Inferior parietal cortex (tissue), 1 donor: ENCODE measurements at regions not wholly inside any gene's neighbourhood (a gene's known extent, or its start where the extent isn't known, plus 50 kb on each side); places are given as distances from the start of the nearest gene placed in this dataset.
"Not testable (repeated sequence)": the region's sequence is repeated elsewhere in the genome, so short reads cannot be mapped to it uniquely, and the experiment has no call there.

Source experiments
- DNase-seq: peaks from one replicate; pipeline ENCODE4 v3.0.0-alpha.2; 2016; ENCODE audit errors: extremely low spot score

DNA sequence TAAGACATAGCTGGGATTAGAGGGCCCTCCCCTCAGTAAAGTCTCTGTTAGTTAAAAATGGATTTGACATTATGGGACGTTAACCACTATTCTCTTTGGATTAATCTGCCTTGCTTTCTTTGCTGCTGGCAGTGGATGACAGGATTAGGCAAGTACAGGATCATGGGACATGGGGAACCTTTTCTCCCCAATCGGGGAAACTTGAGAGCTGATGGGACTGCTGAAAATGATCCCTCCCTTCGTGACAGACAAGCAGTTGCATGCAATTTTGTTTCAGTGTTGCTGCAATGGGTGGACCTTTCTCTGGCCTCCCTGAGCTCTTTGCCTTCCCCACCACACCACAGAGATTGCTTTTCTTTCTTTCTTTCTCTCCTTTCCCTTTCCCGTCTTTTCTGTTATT lies 120.2 kb upstream of the BANK1 start:
- DNase-seq = no peak

DNA sequence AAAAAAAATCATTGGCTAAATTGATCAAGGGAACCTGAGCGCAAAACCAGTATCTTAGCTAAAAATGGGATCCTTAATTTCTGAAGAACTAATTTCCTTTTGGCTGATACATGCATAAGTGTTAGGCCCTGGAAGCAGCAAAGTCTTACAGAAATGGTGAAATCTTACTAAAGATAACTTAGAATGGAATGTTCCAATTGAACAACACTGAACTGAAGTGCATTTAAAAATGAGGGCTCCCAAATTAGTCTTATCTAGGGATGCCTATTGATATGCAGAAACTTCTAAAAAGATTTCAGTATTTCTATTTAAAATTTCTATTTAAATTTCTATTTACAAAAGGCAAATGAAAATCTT lies 120.7 kb upstream of the BANK1 start:
- DNase-seq = no peak

DNA sequence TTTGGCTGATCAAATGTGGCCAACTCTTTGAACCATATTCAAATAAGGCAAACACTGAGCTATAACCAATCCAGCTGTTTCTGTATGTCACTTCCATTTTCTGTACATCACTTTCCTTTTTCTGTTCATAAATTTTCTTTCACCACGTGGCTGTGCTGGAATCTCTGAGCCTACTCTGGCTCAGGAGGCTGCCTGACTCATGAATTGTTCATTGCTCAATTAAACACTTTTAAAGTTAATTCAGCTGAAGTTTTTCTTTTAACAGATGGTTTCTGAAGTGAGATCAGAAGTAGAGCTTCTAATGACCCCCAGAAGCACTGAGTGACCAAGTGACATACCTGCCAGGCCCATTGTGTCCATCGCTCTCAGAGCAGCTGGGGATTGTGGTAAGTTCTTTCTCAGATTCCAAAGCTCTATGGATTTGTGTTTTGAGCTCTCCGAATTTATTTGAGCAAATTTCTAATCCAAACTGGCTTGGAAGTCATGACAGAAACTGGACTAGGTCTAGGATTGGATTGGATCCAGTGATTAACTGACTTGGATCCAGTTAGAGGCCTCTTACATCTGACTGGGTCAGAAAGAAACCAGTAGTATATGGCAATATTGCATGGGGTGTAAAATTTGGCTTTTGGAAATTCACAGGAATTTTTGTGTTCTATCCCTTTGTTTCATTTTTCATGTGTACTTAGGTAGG lies 121.2 kb upstream of the BANK1 start:
- no peak for DNase-seq

- no peak for DNase-seq
Measured at GRCh38 chr4:101667348-101667747, 123.2 kb upstream of the BANK1 start.

- no peak for DNase-seq
Measured at GRCh38 chr4:101660607-101661006, 129.9 kb upstream of the BANK1 start.

DNA sequence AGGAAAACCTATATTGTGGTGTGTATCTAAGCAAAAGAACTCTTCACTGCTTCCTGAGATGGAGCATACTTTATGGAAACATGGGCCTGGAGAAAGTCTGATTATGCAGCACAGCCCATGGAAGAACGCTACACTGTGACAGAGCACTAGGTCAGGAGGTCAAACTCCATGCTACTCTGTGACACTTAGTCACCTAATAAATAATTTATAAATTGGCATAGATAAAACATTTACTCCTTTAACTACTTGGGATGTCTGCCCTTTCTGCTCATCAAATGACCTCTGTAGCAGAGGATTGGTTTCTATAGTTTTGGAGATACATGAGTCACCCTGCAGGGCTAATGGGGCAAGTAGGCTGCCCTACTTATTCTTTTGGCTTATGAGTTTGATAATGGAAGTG lies 134.7 kb upstream of the BANK1 start:
- DNase-seq = no peak

DNA sequence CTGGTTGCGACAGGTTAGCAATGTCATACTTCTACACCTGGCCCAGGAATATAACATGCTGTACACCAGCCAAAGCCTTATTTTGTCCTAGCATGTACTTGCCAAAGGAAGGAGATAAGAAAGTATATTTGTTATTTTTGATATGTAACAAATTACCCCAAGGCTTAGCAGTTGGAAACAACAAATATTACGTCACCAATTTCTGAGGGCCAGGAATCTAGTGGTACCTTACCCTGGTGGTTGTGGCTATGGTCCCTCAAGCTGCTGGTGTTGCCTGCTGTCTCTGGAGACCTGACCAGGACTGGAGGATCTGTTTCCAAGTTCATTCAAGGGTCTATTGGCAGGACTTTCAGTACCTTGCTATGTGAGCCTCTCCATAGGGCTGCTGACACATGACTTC lies 135.5 kb upstream of the BANK1 start:
- DNase-seq = no peak

- no peak for DNase-seq
Measured at GRCh38 chr4:101651778-101652177, 138.8 kb upstream of the BANK1 start.

GRCh38 chr4:101649790-101650515 lies 140.6 kb upstream of the BANK1 start:
- DNase-seq = no peak

DNA sequence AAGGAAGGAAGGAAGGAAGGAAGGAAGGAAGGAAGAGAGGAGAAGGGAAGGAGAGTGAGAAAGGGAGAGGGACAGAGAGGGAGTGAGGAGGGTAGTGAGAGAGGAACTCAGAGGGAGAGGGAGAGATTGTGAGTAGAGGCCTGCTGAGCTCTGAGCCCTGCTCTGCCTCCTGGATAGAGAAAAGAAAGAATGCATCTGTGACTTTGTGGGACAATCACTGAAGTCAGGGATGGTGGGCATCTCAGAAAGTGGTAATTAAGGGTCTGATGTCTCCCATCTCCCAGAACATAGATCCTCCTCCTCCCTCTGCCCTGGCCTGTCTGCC lies 142.9 kb upstream of the BANK1 start:
- DNase-seq = no peak

GRCh38 chr4:101644516-101644915 lies 146.0 kb upstream of the BANK1 start:
- DNase-seq = no peak

DNA sequence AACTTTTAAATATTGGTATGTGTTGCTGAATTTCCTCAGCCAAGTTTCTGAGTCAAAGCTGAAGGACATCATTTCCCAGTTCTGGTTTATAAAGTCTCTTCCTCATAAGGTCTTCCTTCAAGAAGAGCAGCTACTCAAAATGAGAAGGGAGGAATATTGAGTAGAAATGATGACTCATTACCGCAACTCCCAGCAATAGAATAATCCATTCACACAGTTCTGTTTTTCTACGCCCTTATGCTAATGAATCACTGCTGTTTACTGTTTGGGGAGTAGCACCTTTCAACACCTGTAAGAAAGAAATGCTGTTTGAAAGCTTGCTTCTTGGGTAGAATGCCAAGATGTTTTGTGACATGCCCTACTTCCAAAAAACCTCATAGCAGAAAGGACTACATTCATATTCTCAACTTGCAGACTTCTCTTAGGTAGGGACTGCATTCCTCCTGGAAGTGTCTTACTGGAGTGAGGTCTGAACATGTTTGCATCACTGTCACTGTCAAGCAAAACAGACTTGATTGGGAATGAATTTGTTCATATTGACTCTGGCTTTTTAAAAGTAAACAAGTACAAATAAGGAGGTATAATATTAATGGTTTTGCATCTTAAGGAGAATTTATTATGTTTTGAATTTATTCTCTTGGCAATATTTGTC lies 147.2 kb upstream of the BANK1 start:
- DNase-seq = no peak

- DNase-seq = not testable (repeated sequence)
Measured at GRCh38 chr4:101632766-101633165, 157.8 kb upstream of the BANK1 start.

DNA sequence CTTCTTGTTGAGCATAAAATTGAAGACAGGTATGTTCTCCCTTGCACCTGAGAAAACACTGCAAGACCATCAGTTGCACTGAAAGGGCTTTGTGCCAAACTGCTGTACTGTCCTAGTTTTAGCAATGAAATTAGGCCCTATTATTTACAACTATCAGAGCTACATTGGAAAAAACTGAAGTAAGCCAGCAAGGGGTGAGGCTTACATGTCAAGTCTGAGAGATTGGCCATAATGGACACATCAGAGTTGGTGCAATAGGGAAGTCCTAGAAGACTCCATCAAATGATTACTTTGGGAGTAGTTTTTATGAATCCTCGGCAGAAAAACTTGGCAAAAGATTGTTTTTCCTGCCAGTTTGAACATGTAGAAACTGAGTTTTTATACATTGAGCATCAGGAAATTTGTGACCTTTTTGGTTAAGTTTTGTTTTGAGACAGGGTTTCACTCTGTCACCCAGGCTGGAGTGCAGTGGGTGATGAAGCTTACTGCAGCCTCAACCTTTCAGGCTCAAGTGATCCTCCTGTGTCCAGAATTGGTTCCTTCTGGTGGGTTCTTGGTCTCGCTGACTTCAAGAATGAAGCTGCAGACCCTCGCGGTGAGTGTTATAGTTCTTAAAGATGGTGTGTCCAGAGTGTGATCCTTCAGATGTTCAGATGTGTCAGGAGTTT lies 160.1 kb upstream of the BANK1 start:
- DNase-seq = no peak

DNA sequence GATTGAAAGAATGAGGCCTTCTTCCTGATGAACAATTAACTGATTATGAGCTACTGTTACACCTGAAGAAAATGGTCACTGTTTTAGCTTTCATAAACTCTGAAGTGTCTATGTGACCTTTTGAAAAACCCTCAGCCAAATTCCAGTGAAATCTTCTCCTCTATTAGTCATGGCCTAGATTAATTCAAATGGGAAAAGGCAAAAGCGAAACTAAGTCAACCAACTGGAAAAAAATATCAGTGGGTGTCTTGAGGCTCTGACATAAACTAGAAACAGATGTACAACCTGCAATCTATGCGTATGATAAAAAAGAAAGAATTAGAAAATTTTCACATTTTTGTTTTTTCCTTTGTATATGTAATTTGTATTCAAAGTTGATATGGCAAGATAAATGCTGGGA lies 169.4 kb upstream of the BANK1 start:
- no peak for DNase-seq

DNA sequence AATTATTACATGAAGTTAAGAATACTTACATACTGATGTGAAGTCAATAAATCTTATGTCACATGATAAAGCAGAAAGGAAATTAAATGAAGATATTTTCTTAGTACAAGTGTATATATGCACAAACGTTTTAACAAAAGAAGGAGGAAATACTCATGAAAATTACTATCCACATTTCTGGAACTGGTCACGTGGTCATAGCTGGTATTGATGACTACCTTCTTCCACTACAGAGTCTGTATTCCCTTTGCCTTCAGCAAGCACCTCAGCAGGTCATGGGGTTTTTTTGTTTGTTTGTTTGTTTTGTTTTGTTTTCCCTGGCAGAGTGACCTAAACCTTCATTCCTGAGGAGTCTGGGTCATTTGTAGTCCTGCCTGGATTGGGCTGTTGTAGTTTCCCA lies 174.9 kb upstream of the BANK1 start:
- DNase-seq = no peak

DNA sequence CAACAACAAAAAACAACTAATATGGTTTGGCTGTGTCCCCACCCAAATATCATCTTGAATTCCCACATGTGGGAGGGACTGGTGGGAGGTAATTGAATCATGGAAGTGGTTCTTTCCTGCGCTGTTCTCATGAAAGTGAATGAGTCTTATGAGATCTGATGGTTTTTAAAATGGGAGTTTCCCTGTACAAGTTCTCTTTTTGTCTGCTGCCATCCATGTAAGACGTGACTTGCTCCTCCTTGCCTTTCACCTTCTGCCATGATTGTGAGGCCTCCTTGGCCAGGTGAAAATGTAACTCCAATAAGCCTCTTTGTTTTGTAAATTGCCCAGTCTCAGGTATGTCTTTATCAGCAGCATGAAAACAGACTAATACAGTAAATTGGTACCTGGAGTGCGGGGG lies 183.5 kb upstream of the BANK1 start:
- not testable (repeated sequence) for DNase-seq

DNA sequence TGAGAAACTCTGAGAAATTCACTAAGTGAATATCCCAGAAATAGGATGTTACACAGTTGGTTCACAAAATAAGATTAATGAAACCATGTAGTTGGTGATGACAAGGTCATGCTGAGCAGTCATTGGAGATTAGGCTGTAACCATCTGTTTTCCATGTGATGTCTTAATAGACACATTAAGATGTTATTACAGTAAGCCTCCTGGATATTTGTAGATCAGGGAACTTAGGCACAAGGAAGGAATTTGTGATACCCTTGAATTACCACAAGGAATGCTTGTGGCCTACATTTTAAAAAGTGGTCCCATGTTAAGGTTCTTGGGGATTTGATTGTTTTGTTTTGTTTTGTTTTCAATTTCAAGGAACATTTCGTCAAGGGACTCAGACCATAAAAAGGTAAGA lies 185.6 kb upstream of the BANK1 start:
- DNase-seq = no peak

DNA sequence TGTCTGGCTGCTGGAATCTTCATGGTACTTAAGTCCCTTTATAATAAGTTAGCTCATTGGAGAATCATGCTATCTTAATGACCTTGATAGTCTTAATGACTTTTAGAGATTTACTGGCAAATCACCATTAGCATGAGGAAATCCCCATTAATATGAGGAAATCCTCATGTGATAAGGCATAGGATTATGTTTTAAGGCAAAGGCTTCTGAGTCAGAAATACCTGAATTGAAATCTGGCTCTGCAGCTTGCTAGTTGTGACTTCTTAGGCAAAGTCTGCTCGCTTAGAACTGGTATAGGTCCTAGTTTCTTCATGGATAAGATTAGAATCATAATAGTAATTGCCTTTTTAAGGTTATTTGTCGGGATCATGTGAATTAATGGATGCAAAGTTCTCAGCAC lies 190.2 kb upstream of the BANK1 start:
- DNase-seq = no peak

- DNase-seq = no peak
Measured at GRCh38 chr4:101599620-101600019, 190.9 kb upstream of the BANK1 start.

DNA sequence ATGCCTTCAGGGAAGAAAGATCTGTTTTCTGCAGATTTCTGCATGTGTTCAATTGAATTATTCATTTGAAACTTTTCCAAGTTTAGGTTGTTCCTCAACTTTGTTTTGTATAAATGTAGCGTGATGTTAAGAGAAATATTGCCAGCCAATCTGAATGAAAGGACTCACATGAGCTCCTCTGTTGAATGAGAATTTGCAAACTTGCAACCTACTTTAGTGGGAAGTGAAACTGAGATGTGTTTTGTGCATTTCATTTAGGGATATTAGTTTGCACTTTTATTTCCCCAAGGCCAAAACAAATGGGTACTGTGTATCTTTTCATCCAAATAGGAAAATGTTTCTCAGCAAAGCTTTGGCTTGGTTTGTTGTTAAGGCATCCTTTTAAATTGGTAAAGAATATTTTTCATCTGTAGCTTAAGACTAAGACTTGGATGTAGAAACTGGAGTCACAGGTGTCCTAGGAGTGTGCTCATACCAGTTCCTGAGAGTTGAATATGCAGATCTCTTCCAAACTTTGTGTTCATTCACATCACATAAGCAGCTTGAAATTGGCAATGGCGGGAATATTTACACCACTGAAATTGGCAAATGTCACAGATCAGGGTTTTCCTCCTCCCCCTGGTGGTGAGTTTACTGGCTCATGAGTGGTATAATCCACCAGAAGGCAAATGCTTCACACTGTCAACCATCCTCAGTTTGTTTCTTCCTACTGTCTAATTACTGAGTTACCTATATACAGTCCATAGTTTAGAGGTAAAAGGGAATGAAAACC lies 193.6 kb upstream of the BANK1 start:
- no peak for DNase-seq

DNA sequence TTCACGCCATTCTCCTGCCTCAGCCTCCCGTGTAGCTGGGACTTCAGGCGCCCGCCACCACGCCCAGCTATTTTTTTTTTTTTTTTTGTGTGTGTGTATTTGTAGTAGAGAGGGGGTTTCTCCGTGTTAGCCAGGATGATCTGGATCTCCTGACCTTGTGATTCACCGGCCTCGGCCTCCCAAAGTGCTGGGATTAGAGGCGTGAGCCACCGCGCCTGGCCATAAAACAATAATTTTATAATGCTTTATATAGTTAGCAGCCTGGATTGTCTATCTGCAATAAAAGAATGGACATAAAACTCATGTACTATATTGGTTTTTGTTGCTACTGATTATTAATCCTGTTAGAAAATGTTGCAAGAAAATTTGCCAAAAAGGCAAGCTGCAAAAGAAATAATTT lies 195.9 kb upstream of the BANK1 start:
- DNase-seq = no peak
